Osteoblast (primary cell): ENCODE measurements at regions not wholly inside any gene's neighbourhood (a gene's known extent, or its start where the extent isn't known, plus 50 kb on each side); places are given as distances from the start of the nearest gene placed in this dataset.
A peak's percentile ranks its signal among the peaks of the same experiment; 100 is the strongest.

ENCODE experiments used
- DNase-seq: peaks from one replicate; pipeline ENCODE4 v3.0.0; 2011; ENCODE audit warnings: low spot score, mixed read lengths; ENCODE audit not compliant: insufficient read length; ENCODE audit errors: missing footprints
- H2AFZ ChIP-seq: 2 replicates; pipeline ENCODE4 v1.6.0; 2011; ENCODE audit warnings: mild to moderate bottlenecking, low read length
- H3K27ac ChIP-seq: 2 replicates; pipeline ENCODE4 v1.5.1; 2011; ENCODE audit warnings: mild to moderate bottlenecking, low read depth, low read length, moderate library complexity
- H3K27me3 ChIP-seq: 2 replicates; pipeline ENCODE4 v1.6.0; 2012; ENCODE audit warnings: mild to moderate bottlenecking, control low read depth, inconsistent platforms, low read length, moderate library complexity; ENCODE audit not compliant: insufficient read depth
- H3K36me3 ChIP-seq: 2 replicates; pipeline ENCODE4 v1.5.1; 2011; ENCODE audit warnings: mild to moderate bottlenecking, low read length, control low read depth, moderate library complexity; ENCODE audit not compliant: insufficient read depth
- H3K4me1 ChIP-seq: 2 replicates; pipeline ENCODE4 v1.5.1; 2011; ENCODE audit warnings: mild to moderate bottlenecking, low read length, control low read depth, moderate library complexity; ENCODE audit not compliant: insufficient read depth
- H3K4me2 ChIP-seq: 2 replicates; pipeline ENCODE4 v1.6.0; 2011; ENCODE audit warnings: mild to moderate bottlenecking, low read length; ENCODE audit not compliant: insufficient read depth
- H3K4me3 ChIP-seq: fragments of 200-600 bp; sonication (generic); 3 replicates; pipeline ENCODE4 v1.5.1; 2012; ENCODE audit warnings: mild to moderate bottlenecking, low read length, inconsistent platforms; ENCODE audit not compliant: insufficient read depth
- H3K79me2 ChIP-seq: 2 replicates; pipeline ENCODE4 v1.6.0; 2012; ENCODE audit warnings: mild to moderate bottlenecking, low read length, control low read depth, inconsistent platforms; ENCODE audit not compliant: insufficient read depth
- H3K9me3 ChIP-seq: 2 replicates; pipeline ENCODE4 v1.5.1; 2011; ENCODE audit warnings: low read depth, low read length, control low read depth
- H4K20me1 ChIP-seq: 2 replicates; pipeline ENCODE4 v1.6.0; 2012; ENCODE audit warnings: mild to moderate bottlenecking, low read length, control low read depth; ENCODE audit not compliant: insufficient read depth
- CTCF ChIP-seq: IDR thresholded peaks from 2 replicates; pipeline ENCODE4 v1.5.1; 2011; ENCODE audit warnings: mild to moderate bottlenecking, low read depth, low read length, moderate library complexity; ENCODE audit errors: extremely low read depth

DNA sequence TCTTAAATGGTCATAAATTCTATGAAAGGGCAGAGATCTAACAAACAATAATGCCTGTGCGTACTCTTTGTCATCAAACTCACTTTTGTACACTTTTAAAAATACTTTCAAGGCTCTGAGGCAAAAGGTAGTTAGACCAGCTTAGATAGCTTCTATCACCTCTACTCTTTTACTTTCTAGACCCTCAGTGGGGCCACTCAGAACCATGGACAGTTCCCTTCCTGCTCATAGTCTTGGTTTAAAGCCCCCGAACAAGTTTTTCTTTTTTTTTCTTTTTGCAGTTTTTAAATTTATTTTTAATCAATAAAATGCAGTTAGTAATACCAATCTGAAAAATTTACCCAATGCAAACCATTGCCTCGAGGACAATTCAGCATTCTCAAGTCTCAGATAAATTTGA is 460.5 kb upstream of the CNKSR2 start:
- DNase-seq, result no peak
- Histone ChIP-seq H3K4me3 (no peak overlapping the region), H3K27ac (no peak overlapping the region), H3K4me2 (no peak overlapping the region), H3K79me2 (no peaks in the 10 kb centered on the region), H3K27me3 (no peaks in the 10 kb centered on the region), H2AFZ (no peak overlapping the region), H3K36me3 (no peaks in the 10 kb centered on the region), H3K4me1 (no peaks in the 10 kb centered on the region), H3K9me3 (no peaks in the 10 kb centered on the region), H4K20me1 (no peaks in the 10 kb centered on the region)
- TF ChIP-seq CTCF, result no peak

- no peaks in the 10 kb centered on the region for H3K27me3 ChIP-seq
- no peak overlapping the region for H2AFZ ChIP-seq
- TF ChIP-seq CTCF, result no peak
- H3K27ac ChIP-seq, result no peak overlapping the region
- no peaks in the 10 kb centered on the region for H3K9me3 ChIP-seq
- H3K79me2 ChIP-seq, result no peaks in the 10 kb centered on the region
- H3K4me2 ChIP-seq, result no peak overlapping the region
- H4K20me1 ChIP-seq, result no peaks in the 10 kb centered on the region
- H3K4me3 ChIP-seq, result no peak overlapping the region
- no peaks in the 10 kb centered on the region for H3K4me1 ChIP-seq
- DNase-seq, result peak; percentile 14
- no peaks in the 10 kb centered on the region for H3K36me3 ChIP-seq
These were observed 467.6 kb upstream of the CNKSR2 start for GRCh38 chrX:20906571-20906970.

DNA sequence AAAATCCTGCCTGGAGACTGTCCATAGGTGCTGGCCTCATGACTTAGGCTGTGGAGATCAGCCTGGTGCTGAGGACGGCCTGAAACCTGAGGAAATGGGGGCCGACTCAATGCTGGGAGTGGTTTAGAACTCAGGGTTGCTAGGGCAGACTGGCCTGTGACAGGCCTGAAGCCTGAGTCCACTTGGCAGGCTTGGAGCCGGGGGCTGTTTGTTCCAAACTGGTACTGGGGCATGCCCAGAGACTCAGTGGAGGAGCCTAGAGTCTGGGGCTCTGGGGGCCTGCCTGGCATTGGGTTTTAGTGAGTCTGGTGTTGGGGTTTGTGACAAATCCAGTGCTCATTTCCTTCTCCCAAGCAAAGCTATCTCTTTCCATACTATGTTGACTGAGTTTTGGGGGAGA is 489.7 kb upstream of the CNKSR2 start:
- no peak overlapping the region for H2AFZ ChIP-seq
- TF ChIP-seq CTCF, result no peak
- no peak overlapping the region for H3K4me3 ChIP-seq
- H3K36me3 ChIP-seq, result no peaks in the 10 kb centered on the region
- no peak for DNase-seq
- H3K4me1 ChIP-seq, result no peaks in the 10 kb centered on the region
- no peaks in the 10 kb centered on the region for H3K9me3 ChIP-seq
- H3K27ac ChIP-seq, result no peak overlapping the region
- H3K79me2 ChIP-seq, result no peaks in the 10 kb centered on the region
- H4K20me1 ChIP-seq, result no peaks in the 10 kb centered on the region
- H3K4me2 ChIP-seq, result no peak overlapping the region
- H3K27me3 ChIP-seq, result no peaks in the 10 kb centered on the region

- H3K27ac ChIP-seq, result no peak overlapping the region
- no peaks in the 10 kb centered on the region for H3K36me3 ChIP-seq
- DNase-seq, result no peak
- TF ChIP-seq CTCF, result no peak
- no peak overlapping the region for H3K4me2 ChIP-seq
- H3K4me1 ChIP-seq, result no peaks in the 10 kb centered on the region
- H2AFZ ChIP-seq, result no peak overlapping the region
- no peaks in the 10 kb centered on the region for H3K79me2 ChIP-seq
- H3K27me3 ChIP-seq, result no peaks in the 10 kb centered on the region
- no peaks in the 10 kb centered on the region for H4K20me1 ChIP-seq
- no peak overlapping the region for H3K4me3 ChIP-seq
- H3K9me3 ChIP-seq, result no peaks in the 10 kb centered on the region
These were observed 510.6 kb upstream of the CNKSR2 start for GRCh38 chrX:20863649-20864048.
